Epithelial cell of prostate (primary cell): ENCODE measurements at regions not wholly inside any gene's neighbourhood (a gene's known extent, or its start where the extent isn't known, plus 50 kb on each side); places are given as distances from the start of the nearest gene placed in this dataset.

ENCODE experiments used
- DNase-seq: peaks from one replicate; pipeline ENCODE4 v3.0.0-alpha.2; 2011; ENCODE audit warnings: low read depth, low spot score
- H3K27ac ChIP-seq: fragments of 450-650 bp; 2 replicates; pipeline ENCODE4 v1.5.1; 2017; ENCODE audit warnings: mild to moderate bottlenecking

DNA sequence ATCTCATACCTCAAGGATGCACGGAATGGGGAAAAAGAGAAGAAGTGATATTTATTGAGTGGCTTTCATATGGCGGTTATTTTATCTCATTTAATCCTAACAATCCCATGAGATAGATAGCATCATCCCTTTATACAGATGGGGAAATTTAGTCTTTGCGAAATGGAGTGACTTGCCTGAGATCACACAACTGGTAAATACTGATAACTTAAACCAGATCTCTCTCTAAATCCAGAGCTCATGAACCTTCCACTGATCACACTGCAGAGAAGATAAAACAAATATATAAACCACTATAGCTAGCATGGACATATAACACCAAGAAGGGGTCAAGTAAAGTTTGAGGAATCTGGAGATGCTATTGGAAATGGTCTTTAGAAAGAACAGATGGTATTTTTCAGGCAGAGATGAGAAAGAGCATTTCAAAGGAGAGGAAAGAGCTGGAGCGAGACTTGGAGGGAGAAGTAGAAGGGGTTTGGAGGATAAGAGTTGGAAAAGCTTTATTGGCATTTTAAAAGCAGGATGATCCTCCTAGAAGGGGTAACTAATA, 139.8 kb upstream of the TNFAIP3 start:
- no peak overlapping the region for H3K27ac ChIP-seq
- no peak for DNase-seq

DNA sequence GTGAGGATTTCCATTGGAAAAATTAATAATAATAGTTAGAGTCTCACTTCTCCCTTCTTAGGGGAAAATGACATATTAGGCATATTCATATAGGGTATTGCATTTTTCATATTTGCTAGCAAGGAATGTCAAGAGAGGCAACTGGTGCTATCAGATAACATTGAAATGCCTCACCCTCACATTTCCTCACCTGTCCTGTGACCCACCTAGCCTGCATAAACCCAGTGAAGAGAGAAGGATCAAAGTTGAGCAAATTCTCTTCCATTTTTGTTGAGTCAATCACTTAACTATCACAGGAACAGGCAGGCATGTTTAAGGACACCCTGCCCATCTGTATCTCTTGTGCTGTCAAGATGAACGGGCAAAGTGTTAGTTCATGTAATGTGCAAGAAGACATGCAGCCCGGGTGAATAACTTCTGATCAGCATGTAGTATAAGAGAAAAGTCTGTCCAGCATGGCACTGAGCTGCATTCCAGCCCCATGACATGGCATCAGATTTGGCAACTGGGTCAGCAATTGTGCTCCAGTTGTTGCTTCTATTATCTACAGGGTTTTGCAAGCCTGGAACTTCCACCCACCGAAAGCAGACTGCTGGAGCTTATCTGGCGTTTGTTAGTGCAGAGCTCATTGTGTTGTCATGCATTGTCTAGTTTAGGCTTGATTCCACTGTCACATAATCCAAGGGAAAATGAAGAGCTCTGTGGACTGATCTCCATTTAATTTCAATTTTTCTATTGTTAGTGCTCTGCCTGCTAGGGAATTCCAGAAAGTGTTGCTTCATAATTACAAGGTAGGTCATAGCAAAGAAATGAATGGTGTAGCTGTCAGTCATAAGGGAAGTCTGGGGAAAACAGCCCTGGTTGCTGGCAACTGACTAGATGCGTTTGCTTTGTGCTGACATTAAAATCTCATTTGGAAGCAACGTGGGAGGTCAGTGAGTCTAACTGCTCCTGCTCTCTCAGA, 138.4 kb upstream of the TNFAIP3 start:
- peak overlapping the region; percentile 87 for H3K27ac ChIP-seq
- DNase-seq: peak; percentile 80

DNA sequence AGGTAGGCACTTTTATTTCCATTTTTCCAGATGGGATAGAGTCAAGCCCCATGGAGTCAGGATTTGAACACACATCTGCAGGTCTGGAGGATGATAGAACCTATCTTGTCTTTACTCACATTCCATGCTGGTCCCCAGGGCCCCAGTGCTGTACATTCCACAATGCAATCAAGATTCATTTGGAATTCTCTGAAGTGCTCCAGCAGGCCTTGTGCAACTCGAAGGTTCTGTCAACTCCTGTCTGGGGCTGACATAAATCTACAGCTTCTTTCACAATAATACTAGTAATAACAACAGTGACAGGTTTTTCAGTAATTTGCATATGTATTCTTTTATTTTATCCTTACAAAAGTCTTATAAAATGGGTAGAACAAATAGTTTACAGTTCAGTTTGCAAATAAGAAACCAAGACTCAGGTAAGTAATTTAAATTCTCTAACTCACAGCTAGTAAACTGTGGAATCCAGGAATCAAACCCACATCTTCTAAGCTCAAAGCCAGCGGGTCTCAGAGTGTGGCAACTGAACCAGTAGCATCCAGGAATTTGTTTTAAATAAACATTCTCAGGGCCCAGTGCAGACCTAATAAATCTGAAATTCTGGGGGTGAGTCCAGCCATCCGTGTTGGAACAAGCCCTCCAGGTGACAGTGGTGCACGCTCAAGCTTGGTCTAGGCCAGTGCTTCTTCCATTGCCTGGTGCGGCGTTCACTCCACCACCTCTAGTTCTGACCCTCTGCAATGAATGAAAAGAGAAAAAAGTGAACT, 137.0 kb upstream of the TNFAIP3 start:
- peak overlapping the region; percentile 87 for H3K27ac ChIP-seq
- no peak for DNase-seq

DNA sequence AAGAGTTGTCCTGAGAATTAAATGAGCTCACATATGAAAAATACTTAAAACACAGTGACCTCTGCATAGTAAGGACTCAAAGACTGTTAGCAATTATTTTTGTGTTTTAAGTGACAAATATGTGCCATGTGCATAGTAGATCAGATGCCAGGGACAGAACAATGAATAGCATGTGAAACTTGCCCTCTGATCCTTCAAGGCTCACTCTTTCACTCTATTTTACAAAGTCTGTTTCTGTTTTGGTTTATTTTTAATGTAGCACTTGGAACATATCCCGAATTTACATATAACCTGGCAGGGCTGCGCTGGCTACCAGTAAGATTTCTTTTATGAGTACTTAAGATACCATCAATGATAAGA, 135.5 kb upstream of the TNFAIP3 start:
- no peak for DNase-seq
- H3K27ac ChIP-seq: peak overlapping the region; percentile 60

DNA sequence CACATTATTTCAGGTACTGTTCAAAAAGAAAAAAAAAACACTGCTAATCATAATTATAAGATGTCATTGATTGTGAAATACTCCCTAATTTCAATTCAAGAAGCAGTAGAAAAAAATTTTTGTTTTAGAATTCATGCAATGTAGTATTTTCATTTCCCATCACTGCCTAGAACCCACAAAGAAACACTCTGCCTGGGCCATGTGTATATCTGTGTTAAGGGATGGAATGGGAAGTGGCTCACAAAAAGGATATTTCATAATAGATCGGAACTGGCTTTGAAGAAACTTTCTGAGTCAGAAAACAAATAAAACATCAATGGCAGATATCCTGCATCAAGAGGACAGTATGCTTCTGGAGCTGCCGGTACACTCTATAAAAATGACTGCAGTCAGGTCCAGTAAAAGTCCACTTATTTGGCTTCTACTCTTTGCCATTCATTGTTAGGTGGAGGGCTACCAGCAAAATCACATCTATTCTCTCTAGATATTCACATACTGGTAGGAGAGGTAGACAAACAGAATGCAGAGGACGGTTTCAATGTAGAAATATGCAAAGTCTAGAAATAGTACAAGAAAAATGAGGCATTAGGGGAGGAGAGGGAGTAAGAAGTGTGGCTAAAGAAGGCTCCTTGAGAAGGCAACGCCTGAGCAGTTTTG, 135.0 kb upstream of the TNFAIP3 start:
- no peak for DNase-seq
- H3K27ac ChIP-seq: peak overlapping the region; percentile 60

DNA sequence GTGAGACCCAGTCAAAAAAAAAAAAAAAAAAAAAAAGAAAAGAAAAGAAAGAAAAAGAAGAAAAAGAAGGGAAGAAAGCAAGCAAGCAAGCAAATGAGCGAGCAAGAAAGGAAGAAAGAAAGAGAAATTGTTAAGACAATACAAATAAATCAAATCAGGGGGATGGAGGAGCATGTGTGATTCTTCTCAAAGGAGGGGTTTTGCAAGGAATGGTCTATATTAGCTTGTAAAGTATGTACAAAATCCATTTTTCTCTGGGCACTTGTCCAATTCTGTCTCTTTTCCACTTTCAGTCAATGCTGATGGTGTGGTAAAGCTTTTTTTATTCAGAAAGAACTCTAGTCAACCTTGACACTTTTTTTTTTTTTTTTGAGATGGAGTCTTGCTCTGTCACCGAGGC, 133.7 kb upstream of the TNFAIP3 start:
- no peak for DNase-seq

DNA sequence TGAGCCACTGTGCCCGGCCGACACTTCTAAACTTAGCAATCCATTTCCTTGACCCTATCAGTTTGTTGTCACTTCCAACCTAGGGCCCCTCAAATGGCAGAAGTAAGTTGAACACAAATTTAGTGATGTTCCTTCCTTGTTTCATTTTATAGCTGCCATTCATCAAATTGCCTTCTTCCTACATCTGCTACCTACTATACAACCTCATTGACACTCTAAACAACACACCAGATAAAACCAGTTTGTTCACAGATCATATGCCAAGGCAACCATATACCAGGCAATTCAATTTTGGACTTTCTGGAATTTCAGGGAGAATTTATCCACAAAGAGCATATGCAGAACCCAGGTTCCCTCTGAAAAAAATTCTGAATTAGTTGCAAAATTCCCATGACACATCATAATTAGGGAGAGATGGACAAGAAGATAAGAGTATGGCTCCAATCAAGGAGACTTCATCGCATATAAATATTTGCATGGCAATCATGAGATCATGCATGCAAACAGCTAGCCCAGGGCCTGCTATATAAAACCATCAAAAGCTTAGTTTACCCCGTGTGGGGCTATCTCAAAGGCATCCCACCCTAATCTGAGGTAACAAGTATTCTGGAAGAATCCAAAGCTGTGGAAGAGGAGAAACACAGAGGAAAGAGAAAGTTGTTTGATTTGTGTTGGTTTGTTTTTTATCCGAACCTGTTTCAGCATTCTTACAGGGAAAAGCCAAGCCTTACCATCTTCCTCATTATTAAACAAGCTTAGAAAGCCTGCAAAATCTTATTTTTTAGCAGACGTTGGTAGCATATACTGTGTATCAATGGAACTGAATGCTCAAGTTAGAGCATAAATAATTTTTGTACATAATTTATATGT, 132.8 kb upstream of the TNFAIP3 start:
- no peak overlapping the region for H3K27ac ChIP-seq
- DNase-seq: no peak

More for the DNA sequence above, 133.7 kb upstream of the TNFAIP3 start:
- no peak overlapping the region for H3K27ac ChIP-seq

DNA sequence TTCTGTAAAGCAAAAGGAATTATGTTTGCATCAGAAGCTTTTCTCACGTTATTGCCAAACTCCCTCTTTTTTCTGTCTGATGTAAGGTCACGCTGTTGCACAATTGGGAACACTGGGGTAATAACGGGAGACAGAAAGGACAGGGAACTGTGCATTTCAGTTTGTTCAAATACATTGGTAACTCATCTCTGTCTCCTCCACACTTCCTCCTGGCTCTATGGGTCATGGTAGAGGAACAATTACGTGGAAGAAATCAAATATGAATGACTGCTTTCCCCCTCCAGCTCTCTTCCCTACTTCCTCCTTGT, 132.2 kb upstream of the TNFAIP3 start:
- no peak for DNase-seq
- H3K27ac ChIP-seq: no peak overlapping the region

DNA sequence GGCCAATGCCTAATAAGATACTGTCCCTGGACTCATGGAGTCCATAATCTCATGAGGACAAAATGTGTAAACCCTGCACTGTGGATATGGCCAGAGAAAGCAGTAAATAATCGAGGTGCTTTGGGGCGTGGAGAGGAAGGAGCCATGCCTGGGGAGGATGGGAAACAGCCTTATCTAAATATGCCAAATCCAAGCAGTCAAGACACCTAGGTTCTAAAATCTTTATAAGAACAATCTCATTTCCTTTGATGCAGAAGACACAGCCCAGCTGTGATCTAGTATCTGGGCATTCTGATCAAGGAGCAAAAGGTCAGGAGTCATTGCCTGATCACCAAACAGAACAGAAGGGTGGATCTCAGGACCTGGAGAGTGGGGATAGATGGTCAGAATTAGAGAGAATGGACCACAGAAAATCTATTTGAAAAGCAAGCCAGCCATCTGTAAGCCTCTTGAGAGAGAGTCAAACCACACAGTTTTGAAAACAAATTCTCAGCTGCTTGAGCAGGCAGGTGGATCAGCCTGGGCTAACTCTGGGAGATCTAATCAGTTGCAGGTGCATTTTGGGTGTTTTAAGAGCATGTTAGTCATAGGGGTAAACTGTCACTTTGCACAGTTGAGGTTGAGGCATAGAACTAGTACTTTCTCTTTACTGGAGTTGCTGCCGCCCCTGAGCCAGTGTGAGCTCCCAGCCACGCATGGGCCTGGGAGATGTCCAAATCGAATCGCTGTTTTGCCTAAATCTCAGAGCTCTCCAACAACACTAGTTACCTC, 130.8 kb upstream of the TNFAIP3 start:
- no peak for DNase-seq
- H3K27ac ChIP-seq: no peak overlapping the region

DNA sequence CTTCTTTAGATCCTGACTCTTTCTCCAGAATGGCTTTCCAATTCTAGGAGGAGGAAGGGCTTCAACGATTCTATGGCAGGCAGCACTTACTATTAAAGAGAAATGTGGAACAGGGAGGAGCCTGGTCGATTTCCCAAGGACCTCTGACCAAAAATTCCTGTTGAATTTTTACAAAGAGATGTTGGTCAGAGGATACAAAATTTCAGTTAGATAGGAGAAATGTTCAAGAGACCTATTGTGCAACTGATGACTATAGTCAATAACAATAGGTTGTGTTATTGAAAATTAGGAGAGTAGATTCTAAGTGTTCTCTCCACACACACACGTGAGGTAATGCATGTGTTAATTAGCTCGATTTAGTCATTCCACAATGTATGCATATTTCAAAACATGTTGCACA, 130.1 kb upstream of the TNFAIP3 start:
- no peak for DNase-seq
- H3K27ac ChIP-seq: no peak overlapping the region

DNA sequence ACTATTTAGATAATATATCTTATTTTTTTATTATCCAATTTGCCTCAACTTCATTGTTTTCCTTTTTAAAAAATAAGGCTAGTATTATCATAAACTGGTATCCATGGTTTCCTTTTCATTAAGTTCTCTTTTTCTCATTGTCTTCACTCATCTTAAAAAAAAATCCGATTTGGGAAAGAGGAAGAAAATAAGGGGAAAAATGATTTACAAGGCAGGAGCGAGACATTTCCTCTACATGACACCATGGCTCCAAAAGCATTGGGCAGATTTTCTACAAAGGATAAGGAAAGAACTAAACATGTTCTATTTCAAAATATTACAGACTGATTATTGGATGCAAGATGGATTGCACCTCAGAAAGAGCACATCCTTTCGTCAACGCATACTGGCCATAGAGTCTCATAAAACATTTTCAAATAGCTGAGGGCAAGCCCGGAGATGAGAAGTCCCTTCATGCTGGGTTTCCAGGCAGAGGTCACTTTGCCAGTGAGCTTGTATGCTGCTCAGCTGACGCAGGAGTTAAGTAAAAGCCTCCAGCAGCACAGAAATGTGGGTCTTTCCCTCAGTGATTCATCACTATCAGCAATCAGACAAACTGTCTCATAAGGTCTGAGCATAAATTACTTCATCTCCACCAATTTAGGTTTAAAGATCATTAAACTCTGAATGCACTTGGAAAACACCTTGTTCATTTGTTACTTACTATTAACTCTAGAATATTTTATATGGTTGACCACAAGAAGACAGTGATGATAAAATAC, 129.0 kb upstream of the TNFAIP3 start:
- H3K27ac ChIP-seq: no peak overlapping the region
- DNase-seq: no peak

DNA sequence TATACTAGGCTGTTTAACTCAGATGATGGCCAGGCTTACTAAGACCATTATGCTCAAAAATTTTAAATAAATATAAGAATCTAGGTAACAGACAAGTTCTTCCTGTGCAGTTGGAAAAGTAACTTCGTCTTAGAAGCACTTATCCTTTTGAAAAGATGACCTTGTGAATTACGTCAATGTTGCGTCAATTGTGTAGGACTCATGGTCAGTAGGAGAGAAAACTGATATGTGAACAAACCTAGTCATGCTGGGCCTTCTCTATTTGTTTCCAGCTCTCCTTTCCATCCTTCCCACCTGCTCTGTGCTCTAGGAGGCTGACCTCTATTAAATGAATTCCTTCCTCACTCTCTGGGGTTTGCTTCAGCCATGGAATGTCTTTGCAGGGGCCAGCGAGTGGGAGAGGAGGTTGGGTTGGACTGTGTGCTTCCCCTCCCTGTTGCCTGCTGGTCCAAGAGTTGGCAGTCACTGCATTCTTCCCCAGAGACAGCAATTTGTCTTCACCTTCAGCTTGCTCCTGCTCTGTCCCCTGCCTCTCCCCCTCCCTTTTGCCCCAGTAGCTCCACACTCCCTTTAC, 128.0 kb upstream of the TNFAIP3 start:
- no peak overlapping the region for H3K27ac ChIP-seq
- DNase-seq: no peak

DNA sequence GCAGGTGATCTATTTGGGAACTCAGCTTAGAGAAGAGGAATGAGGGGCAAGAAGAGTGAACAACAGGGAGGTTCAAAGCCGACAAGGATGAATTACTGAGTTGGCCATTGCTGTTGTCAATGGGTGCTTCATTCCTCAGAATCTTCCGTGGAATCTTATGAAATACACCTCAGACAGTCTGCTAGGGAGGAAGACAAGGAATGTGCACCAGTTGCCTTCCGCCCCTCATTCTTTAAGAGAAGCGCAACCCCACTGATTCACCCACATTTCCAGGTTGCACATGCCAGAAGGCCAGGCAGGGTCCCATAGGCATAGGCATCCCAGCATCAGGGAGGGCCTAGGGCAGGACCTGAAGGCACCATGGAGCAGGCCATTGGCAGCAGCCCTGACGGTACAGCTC, 127.5 kb upstream of the TNFAIP3 start:
- H3K27ac ChIP-seq: no peak overlapping the region
- no peak for DNase-seq

DNA sequence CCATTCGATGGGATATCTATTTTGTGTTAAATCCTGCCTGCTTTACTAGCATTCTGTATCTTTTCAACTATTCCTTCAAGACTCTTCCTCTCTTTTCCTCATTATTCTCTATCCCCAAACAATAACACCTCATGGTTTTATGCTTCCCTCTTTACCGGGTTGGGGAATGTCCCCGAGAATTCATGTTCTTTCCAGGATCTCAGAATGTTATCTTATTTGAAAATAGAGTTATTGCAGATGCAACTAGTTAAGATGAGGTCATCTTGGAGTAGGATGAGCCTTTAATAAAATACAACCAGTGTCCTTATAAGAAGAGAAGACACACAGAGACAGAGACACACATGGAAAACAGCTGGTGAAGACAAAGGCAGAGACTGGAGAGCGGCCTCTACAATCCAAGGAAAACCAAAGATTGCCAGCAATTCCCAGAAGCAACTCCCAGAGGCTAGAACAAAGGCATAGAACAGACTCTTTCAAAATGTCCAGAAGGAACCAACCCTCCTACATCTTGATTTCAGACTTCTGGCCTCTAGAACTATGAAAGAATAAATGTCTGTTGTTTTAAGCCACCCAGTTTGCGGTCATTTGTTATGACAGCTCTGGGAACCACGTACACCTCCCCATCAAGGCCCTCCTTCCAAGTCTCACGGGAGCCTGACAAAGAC, 126.8 kb upstream of the TNFAIP3 start:
- DNase-seq: no peak
- no peak overlapping the region for H3K27ac ChIP-seq

DNA sequence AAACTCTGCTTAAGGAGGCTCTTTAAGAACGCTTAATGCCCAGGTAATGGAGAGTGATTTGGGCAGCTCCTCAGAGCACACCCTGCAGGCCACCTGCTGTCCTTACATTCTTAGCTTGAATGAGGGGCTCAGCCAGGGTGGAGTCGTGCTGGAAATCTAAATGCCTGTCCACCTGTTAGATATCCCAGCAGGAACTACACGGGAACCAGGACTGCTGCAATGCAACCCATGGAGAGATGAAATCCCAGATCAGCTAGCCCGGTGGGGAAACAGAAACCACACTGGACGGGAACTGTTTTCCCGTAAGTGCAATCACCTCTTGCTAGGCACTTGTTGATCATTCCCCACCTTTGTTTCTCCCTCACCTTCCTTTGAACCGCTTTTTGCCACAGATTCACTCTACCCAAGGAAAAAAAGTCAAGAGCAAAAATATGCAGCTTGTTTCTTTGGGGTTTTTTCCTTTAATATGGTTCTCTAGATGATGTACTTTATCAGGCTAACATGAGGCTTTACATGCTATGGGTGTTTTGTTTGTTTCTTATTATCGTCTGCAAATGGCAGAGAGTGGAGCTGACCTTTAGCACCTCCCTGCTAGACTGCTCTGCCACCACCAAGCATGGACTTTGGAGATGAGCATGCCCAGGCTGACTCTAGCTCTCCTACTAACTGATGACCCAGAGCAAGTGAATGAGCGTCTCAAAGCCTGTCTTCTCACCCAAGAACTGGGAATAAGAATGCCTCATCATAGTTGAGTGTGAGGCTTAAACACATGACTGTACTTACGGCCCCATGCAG, 125.9 kb upstream of the TNFAIP3 start:
- H3K27ac ChIP-seq: no peak overlapping the region
- no peak for DNase-seq

DNA sequence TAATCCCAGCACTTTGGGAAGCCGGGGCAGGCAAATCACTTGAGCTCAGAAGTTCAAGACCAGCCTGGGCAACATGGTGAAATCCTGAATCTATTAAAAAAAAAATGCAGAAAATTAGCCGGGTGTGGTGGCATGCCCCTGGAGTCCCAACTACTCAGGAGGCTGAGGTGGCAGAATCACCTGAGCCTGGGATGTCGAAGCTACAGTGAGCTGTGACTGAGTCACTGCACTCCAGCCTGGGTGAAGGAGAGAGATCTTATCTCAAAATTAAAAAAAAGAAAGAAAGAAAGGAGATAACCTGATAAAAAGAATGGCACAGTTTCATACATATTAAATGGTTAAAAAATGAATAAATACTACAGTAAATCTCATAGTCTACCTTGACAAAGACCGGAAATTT, 123.6 kb upstream of the TNFAIP3 start:
- peak overlapping the region; percentile 80 for H3K27ac ChIP-seq
- no peak for DNase-seq

DNA sequence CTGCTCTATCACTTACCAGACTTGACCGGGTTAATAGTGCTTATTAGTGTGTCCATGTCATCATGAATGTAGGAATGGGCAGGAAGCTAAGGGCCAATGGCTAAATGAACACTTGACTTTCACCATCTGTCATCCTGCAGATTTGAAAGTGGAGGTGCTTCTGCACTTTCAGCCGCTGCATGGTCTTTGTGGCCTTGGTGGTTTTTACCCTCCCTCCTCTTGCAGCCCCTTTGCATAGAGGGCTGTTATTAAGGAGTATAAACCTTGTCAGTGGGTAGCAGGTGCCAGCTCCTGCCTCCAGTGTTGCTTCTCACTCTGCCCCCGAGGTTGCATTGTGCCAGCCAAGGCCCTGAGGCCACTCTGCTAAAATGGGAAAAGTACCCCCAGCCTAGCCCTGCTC, 122.2 kb upstream of the TNFAIP3 start:
- H3K27ac ChIP-seq: no peak overlapping the region
- DNase-seq: no peak
